NCI-H345 (cell line): ENCODE measurements at regions not wholly inside any gene's neighbourhood (a gene's known extent, or its start where the extent isn't known, plus 50 kb on each side); places are given as distances from the start of the nearest gene placed in this dataset.

ENCODE experiments used
- DNase-seq: peaks from one replicate; lab custom pipeline; 2025; lab: John Stamatoyannopoulos, UW

GRCh38 chr2:200054681-200055468, 99.5 kb downstream of the MAIP1 start:
- DNase-seq, result no peak

GRCh38 chr2:200056105-200056504, 100.7 kb downstream of the MAIP1 start:
- DNase-seq, result no peak

DNA sequence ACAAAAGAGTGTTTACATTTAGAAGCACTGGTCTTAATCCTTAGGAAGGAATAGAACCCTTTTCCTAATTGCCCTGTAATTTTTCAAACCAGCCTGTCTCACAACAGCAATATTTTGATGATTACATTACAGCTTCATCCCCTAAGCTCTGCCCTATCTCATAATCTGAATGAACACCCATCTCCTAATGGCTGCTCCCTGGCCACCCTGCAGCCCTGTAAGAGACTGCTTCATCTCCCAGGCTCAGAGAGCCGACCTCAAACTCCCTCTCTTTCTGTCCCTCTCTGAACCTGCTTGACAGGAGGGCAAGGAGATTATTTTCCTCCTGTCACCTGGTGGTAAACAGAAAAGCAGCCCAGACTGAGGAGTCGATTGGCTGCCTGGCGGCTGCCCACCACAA, 107.8 kb downstream of the MAIP1 start:
- DNase-seq, result no peak

DNA sequence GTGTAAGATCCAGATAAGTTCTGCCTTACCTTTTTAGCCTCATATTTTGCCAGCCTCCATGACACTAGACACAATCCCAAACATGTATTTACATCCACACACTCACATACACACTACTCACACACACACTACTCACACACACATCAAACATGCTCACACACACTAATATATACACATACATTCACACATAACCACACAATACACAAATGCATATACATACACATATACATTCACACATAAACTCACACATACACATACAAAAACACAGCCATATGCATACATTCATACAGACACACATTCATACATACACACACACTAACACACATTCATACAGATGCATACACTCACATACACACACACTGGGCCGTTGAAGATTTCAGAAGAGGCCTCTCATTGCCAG, 109.5 kb downstream of the MAIP1 start:
- no peak for DNase-seq

GRCh38 chr2:200065477-200065876, 110.1 kb downstream of the MAIP1 start:
- no peak for DNase-seq

GRCh38 chr2:200066417-200066816, 111.0 kb downstream of the MAIP1 start:
- no peak for DNase-seq

- no peak for DNase-seq
Measured at GRCh38 chr2:200068642-200069041, 113.3 kb downstream of the MAIP1 start.

GRCh38 chr2:200077210-200077650, 121.8 kb downstream of the MAIP1 start:
- no peak for DNase-seq

GRCh38 chr2:200077838-200078237, 122.5 kb downstream of the MAIP1 start:
- no peak for DNase-seq

DNA sequence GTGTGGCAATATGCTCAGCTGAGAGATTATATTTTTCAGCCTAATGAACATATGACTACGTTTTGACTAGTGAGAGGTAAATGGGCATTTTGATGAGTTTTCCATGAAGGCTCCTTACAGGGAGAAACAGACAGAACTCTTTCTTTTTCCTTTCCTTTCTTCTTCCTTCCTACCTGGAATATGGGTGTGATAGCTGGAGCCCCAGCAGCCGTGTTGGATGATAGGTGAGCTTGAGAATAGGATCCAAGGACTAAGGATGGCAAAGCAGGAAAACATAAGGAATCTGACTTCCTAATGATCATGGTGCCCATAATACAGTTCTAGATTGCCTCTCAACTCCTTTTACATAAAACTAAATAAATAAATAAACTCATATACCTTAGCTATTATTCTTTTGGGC, 124.0 kb downstream of the MAIP1 start:
- DNase-seq, result no peak

DNA sequence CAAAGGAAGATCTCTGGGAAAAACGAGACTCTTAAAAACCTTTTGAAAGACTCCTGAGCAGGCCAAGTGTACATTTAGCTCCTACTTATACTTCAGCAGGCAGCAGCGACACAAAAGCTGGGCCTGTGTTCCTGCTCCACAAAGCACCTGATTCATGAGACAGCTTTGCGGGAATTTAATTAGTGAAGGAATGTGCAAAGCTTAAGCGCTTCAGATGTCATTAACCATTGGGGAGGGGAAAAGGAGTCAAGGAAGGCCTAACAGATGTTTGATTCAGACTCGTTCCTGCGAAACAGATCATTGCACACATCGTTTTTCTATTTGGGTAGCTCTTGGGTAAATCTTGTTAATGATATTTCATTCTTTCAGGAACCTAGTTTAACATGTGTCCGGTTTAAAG, 125.9 kb downstream of the MAIP1 start:
- DNase-seq, result no peak

DNA sequence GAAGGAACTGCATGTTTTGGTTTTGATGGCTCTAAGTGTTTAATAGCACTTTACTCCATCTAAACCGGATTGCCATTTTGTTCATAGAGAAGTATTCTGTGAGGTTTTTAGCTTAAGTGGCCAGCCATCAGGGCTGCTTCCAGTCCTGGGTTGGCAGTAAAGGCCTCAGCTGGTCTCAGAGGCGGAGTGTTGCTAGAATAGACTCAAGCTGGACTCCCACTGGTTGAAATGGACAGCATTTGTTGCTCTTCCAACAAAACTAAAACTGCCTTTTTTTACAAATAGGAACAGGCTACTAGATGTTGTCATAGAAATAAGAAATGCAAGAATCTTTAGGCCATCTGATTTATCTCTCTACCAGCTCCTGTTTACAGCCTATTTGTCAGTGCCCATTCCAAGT, 126.4 kb downstream of the MAIP1 start:
- DNase-seq, result no peak

DNA sequence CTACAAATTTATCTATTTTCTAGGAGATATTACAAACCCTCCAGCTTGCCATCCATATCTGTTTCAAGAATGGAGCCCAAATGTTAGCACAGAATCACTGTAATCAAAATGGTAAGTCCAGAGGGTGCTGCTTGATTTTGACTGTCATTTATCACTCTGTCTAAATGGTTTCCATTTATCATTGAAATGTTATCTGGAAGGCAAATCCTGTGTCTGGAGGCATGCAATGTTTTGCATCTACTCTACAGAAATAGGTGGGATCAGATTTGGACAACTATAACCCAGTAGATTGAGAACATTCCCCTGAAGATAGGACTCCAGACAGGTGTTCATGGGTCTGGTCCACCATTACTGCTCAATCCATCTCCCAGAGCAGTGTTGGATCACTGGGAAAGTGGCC, 128.7 kb downstream of the MAIP1 start:
- no peak for DNase-seq

DNA sequence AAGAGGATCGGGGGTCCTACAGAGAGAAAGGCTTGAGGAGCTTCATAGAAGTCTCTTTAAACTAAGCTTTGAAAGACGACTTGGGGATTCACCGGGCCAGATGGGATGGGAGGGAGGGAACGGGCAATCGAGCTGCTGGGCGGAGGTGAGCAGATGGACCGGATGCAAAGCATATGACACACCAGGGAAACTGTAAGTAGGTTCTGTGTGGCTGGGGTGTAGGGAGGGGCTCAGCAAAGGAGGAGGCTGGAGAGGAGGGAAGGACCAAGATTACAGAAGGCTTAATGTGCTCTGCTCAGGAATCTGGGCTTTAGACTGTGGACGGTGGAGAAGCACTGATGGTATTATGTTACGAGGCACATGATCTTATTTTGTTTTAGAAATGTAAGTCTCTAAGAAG, 131.5 kb downstream of the MAIP1 start:
- DNase-seq, result no peak

DNA sequence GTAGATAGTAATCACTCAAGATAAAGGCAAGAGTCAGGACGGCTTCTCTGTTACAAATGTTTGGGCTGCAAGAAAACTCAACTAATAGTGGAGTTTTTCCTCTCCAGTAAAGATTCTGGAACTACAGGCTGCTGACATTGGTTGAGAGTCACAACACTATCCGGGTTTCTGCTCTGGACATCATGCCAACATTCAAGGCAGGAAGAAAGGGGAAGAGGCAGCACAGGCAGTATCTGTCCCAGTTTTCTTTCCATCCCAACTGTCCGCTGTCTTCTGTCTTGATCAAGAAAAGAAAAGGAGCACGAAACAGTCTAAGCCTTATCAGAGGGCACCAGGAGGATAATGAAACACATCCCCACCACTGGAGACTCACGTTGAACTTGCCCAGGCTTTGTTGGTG, 132.1 kb downstream of the MAIP1 start:
- DNase-seq, result no peak

DNA sequence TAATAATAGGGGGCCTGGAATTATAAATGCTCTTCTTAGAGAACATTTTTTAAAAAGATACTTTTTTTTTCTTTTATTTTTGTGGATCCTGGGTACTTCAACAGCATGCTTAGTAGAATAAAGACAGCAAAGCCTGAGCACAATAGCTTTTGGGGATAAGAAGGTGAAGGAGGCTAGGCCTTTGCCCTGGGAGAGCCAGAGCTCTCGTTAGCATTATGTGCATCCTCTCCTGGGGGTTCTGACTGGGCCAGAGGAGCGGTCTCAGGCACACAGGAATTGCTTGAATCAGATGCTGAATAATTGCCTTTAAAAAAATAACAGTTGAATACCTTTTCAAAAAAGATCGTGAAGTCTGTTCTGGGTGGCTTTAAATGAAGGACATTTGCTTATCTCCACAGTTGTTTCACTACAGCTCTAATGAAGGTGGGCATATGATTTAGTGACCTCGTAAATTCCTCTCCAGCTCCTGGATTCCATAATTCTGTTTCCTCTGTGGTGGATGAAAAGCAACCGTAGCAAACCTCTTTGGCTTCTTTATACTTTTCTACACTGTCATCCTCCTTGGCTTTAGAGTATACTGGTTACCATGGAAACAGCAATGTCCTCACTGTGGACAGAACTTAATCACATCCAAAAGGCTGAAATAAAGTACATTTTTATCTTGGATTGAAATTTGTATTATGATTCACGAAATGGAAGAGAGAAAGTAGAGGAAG, 133.8 kb downstream of the MAIP1 start:
- DNase-seq, result no peak

- no peak for DNase-seq
Measured at GRCh38 chr2:200089756-200090109, 134.4 kb downstream of the MAIP1 start.

- DNase-seq, result no peak
Measured at GRCh38 chr2:200090683-200091082, 135.3 kb downstream of the MAIP1 start.

DNA sequence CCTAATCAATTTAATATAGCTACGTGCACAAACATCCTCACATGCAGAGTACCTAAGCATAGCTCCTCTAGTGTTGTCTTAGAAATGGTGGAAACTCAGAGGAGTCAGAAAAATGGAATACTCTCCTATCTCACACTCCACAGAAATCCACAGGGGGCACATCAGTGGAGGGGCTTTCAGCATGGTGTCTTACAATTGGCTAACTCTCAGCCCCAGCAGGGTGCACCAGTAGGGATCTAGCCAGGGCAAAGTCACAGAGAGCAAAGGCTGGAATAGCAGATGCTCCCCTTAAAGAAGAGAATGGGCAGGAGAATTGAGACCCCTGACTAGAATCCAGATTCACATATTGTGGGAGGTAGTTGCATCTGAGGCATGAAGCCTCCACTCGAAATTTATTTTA, 135.7 kb downstream of the MAIP1 start:
- no peak for DNase-seq

DNA sequence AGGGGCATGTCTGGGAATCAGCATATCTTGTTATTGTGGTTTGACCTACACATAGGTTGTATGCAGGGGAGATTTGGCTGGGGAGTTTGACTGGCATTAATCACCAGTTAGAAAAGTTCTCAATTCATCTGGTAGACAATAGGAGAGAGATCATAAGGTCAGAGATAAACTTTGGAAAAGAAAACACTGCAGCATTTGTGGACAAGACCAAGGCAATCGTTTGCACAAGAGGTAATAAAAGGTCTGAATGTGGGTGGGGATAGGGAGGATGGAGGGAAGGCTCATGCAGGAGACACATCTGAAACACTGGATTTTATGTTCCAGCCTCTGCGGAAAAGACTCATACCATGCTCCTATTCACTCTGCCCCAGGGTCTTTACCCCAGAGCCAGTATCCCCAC, 136.9 kb downstream of the MAIP1 start:
- no peak for DNase-seq

DNA sequence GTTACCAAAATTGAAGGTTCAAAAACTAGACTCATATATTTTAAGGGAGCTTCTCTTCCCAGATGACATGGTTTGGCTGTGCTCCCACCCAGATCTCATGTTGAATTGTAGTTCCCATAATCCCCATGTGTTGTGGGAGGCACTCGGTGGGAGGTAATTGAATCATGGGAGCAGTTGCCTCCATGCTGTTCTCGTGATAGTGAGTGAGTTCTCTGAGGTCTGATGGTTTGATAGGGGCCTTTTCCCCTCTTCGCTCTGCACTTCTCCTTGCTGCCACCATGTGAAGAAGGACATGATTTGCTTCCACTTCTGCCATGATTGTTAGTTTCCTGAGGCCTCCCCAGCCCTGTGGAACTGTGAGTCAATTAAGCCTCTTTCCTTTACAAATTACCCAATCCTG, 140.1 kb downstream of the MAIP1 start:
- no peak for DNase-seq

DNA sequence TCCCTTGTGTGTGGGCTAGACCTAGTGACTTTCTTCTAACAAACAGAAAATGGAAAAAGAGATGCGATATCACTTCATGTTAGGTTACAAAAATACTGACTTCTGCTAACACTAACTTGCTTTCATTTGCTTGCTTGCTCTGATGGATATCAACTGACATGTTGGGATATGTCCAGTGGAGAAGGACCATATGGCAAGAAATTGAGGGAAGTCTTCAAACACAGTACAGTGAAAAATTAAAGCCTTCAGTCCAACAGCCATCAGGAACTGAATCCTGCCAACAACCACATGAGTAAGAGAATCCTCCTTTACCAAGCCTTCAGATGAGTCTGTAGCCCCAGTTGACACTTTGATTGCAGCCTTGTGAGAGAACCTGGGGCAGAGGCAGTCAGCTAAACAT, 143.9 kb downstream of the MAIP1 start:
- DNase-seq, result no peak

DNA sequence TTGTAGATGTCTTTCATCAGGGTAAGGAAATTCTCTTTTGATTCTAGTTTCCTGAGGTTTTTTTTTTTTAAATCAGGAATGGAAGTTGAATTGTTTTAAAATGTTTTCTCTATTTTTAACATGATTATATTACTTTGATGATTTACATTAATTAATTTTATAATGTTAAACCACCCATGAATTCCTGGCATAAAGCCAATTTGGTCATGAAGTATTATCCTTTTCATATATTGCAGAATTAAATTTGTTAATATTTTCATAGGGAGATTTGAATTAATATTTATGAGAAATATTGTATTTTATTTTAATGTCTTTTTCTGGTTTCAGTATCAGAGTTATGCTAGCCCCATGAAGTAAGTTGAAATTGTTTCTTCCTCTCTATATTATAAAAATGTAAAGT, 144.6 kb downstream of the MAIP1 start:
- DNase-seq, result no peak

DNA sequence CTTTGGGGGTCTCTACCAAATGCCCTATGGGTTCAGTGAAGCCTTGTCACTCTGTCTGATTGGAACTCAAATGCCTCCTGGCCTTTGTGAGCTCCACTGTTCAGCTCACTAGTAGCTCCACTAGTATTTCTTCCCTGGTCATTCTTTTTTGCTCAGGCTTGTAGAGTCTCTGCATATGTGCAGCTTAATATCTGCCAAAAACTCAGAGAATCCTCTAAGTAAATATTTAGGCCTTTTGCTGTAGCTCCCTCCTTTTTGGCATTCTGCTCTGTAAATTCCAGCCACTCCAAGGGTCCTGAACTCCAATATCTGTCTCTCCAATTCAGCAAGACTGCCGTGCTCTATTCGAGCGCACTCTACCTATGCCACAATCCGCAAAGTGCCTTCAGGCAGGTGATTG, 146.5 kb downstream of the MAIP1 start:
- no peak for DNase-seq
